IMR-90 (cell line): ENCODE measurements at regions not wholly inside any gene's neighbourhood (a gene's known extent, or its start where the extent isn't known, plus 50 kb on each side); places are given as distances from the start of the nearest gene placed in this dataset.

Experiments used
- ATAC-seq: fragments of 200-7000 bp; cut with Tn5 transposase; 2 replicates; pipeline ENCODE4 v1.9.1; 2020; ENCODE audit warnings: low read depth, mild to moderate bottlenecking, moderate library complexity
- BruUV-seq: library from RNA; stranded (reverse); fragments of 400-500 nt; replicated peaks from 2 replicates; lab custom pipeline; 2021; lab: Mats Ljungman, UMichigan
- CTCF ChIA-PET: fragments of 300-600 bp; formaldehyde crosslinking; extraction: SDS; loops from one replicate; lab custom pipeline; 2021; ENCODE audit warnings: antibody characterized with exemption; lab: Yijun Ruan, JAX
- POLR2A ChIA-PET: fragments of 300-600 bp; sonication (Branson Sonifier 250); formaldehyde crosslinking; loops from one replicate; lab custom pipeline; 2022; ENCODE audit warnings: antibody characterized with exemption; ENCODE audit not compliant: unreplicated experiment; lab: Charles Lee
- DNase-seq: peaks from one replicate; pipeline ENCODE4 v3.0.0; 2013
- H2AFZ ChIP-seq: replicated peaks from 2 replicates; pipeline ENCODE3; 2013; ENCODE audit warnings: low read length, mild to moderate bottlenecking; ENCODE audit not compliant: poor library complexity
- H2AK5ac ChIP-seq: 2 replicates; pipeline ENCODE4 v1.6.1; 2013; ENCODE audit warnings: low read depth, low read length, inconsistent platforms
- H2AK9ac ChIP-seq: replicated peaks from 2 replicates; pipeline ENCODE3; 2013; ENCODE audit warnings: mild to moderate bottlenecking, low read depth, low read length, moderate library complexity; ENCODE audit not compliant: poor library complexity
- H2BK120ac ChIP-seq: 2 replicates; pipeline ENCODE4 v1.6.1; 2013; ENCODE audit warnings: low read depth, low read length, inconsistent platforms
- H2BK15ac ChIP-seq: 3 replicates; pipeline ENCODE4 v1.6.1; 2013; ENCODE audit warnings: low read depth, low read length, inconsistent platforms
- H2BK20ac ChIP-seq: 2 replicates; pipeline ENCODE4 v1.6.1; 2013; ENCODE audit warnings: low read depth, mild to moderate bottlenecking, inconsistent platforms, low read length, moderate library complexity
- H2BK5ac ChIP-seq: 2 replicates; pipeline ENCODE4 v1.6.1; 2013; ENCODE audit warnings: mild to moderate bottlenecking, low read depth, low read length, inconsistent platforms; ENCODE audit not compliant: poor library complexity, severe bottlenecking
- H3K14ac ChIP-seq: replicated peaks from 2 replicates; pipeline ENCODE4 v1.6.1; 2013; ENCODE audit warnings: low read depth, low read length, inconsistent platforms
- H3K18ac ChIP-seq: 2 replicates; pipeline ENCODE4 v1.6.1; 2013; ENCODE audit warnings: low read depth, low read length, control low read depth
- H3K23ac ChIP-seq: 2 replicates; pipeline ENCODE4 v1.6.1; 2013; ENCODE audit warnings: low read depth, low read length, inconsistent platforms
- H3K27ac ChIP-seq: 2 replicates; pipeline ENCODE4 v1.5.1; 2013; ENCODE audit warnings: mild to moderate bottlenecking, control low read depth, low read length; ENCODE audit not compliant: insufficient read depth
- H3K27me3 ChIP-seq: 2 replicates; pipeline ENCODE4 v1.6.1; 2013; ENCODE audit warnings: low read length; ENCODE audit not compliant: control insufficient read depth, insufficient read depth
- H3K36me3 ChIP-seq: 2 replicates; pipeline ENCODE4 v1.6.1; 2013; ENCODE audit warnings: low read length, mixed read lengths; ENCODE audit not compliant: control insufficient read depth, insufficient read depth
- H3K4ac ChIP-seq: 2 replicates; pipeline ENCODE4 v1.6.1; 2013; ENCODE audit warnings: low read depth, low read length, inconsistent platforms
- H3K4me1 ChIP-seq: 2 replicates; pipeline ENCODE4 v1.6.1; 2013; ENCODE audit warnings: low read length, mixed read lengths; ENCODE audit not compliant: control insufficient read depth, insufficient read depth
- H3K4me2 ChIP-seq: 2 replicates; pipeline ENCODE4 v1.6.1; 2013; ENCODE audit warnings: low read depth, mild to moderate bottlenecking, control low read depth, low read length, moderate library complexity
- H3K4me3 ChIP-seq: 2 replicates; pipeline ENCODE4 v1.5.1; 2013; ENCODE audit warnings: low read depth, mild to moderate bottlenecking, control low read depth, low read length, moderate library complexity; ENCODE audit not compliant: insufficient read depth
- H3K56ac ChIP-seq: 2 replicates; pipeline ENCODE4 v1.6.1; 2013; ENCODE audit warnings: low read length, inconsistent platforms; ENCODE audit not compliant: insufficient read depth; ENCODE audit errors: extremely low read depth
- H3K79me1 ChIP-seq, 2 experiments: 2 replicates each; pipeline ENCODE4 v1.6.1; 2013; ENCODE audit warnings: low read length in 2 of 2, inconsistent platforms in 1 of 2, low read depth in 1 of 2
- H3K9ac ChIP-seq: 2 replicates; pipeline ENCODE4 v1.6.1; 2013; ENCODE audit warnings: low read depth, low read length, control low read depth
- H3K9me1 ChIP-seq: 2 replicates; pipeline ENCODE4 v1.6.1; 2013; ENCODE audit warnings: low read length, inconsistent platforms; ENCODE audit not compliant: insufficient read depth
- H3K9me3 ChIP-seq: 2 replicates; pipeline ENCODE4 v1.6.1; 2013; ENCODE audit warnings: low read length; ENCODE audit not compliant: control insufficient read depth, insufficient read depth
- H4K20me1 ChIP-seq: 2 replicates; pipeline ENCODE4 v1.6.1; 2013; ENCODE audit warnings: low read length, inconsistent platforms; ENCODE audit not compliant: insufficient read depth
- H4K5ac ChIP-seq: 2 replicates; pipeline ENCODE4 v1.6.1; 2013; ENCODE audit warnings: mild to moderate bottlenecking, low read depth, low read length, control low read depth
- H4K8ac ChIP-seq, 2 experiments: 2 replicates each; pipeline ENCODE4 v1.6.1; 2013; ENCODE audit warnings: low read depth in 2 of 2, low read length in 2 of 2, control low read depth in 1 of 2, inconsistent platforms in 1 of 2
- H4K91ac ChIP-seq: 2 replicates; pipeline ENCODE4 v1.6.1; 2013; ENCODE audit warnings: low read depth, low read length, inconsistent platforms; ENCODE audit not compliant: insufficient read depth
- BHLHE40 ChIP-seq: fragments of 150-350 bp; IDR thresholded peaks from 2 replicates; pipeline ENCODE4 v1.6.1; 2016; ENCODE audit warnings: mild to moderate bottlenecking, low read depth, low read length
- CEBPB ChIP-seq: IDR thresholded peaks from 2 replicates; pipeline ENCODE4 v1.6.1; 2012; ENCODE audit warnings: low read depth, low read length, improper control_type of control experiment
- CHD1 ChIP-seq: IDR thresholded peaks from 2 replicates; pipeline ENCODE4 v1.6.1; 2012; ENCODE audit warnings: low read depth, low read length, improper control_type of control experiment
- FOS ChIP-seq: fragments of 150-350 bp; IDR thresholded peaks from 2 replicates; pipeline ENCODE4 v1.6.1; 2016; ENCODE audit warnings: low read depth, low read length
- MAFK ChIP-seq: IDR thresholded peaks from 2 replicates; pipeline ENCODE4 v1.6.1; 2012; ENCODE audit warnings: low read depth, low read length, improper control_type of control experiment
- MAZ ChIP-seq: IDR thresholded peaks from 2 replicates; pipeline ENCODE4 v1.6.1; 2012; ENCODE audit warnings: low read depth, mild to moderate bottlenecking, low read length, improper control_type of control experiment, moderate library complexity, borderline replicate concordance
- MXI1 ChIP-seq: IDR thresholded peaks from 2 replicates; pipeline ENCODE4 v1.6.1; 2012; ENCODE audit warnings: low read depth, mild to moderate bottlenecking, low read length, moderate library complexity, borderline replicate concordance
- NFE2L2 ChIP-seq: fragments of 150-350 bp; IDR thresholded peaks from 2 replicates; pipeline ENCODE4 v1.6.1; 2016; ENCODE audit warnings: low read depth, mild to moderate bottlenecking, low read length
- POLR2A ChIP-seq: IDR thresholded peaks from 2 replicates; pipeline ENCODE4 v1.6.1; 2012; ENCODE audit warnings: mild to moderate bottlenecking, low read depth, low read length
- RAD21 ChIP-seq: IDR thresholded peaks from 2 replicates; pipeline ENCODE4 v1.6.1; 2012; ENCODE audit warnings: low read length, improper control_type of control experiment
- RCOR1 ChIP-seq: IDR thresholded peaks from 2 replicates; pipeline ENCODE4 v1.6.1; 2012; ENCODE audit warnings: mild to moderate bottlenecking, low read length, improper control_type of control experiment; ENCODE audit not compliant: insufficient replicate concordance
- RFX5 ChIP-seq: IDR thresholded peaks from 2 replicates; pipeline ENCODE4 v1.8.0; 2012; ENCODE audit warnings: low read depth, mild to moderate bottlenecking, low read length, moderate library complexity
- SMC3 ChIP-seq: fragments of 150-350 bp; IDR thresholded peaks from 2 replicates; pipeline ENCODE4 v1.6.1; 2016; ENCODE audit warnings: low read depth, mild to moderate bottlenecking, antibody characterized with exemption, low read length, moderate library complexity
- WGBS, 2 experiments: methylation state at CpG; one replicate each; pipeline versions ENCODE4 v1.1.5 to v1.1.7; 2013; ENCODE audit warnings: missing lambda C conversion rate in 2 of 2; ENCODE audit not compliant: insufficient read length in 1 of 2; ENCODE audit errors: extremely low coverage in 2 of 2; 5-methylcytosine and 5-hydroxymethylcytosine counted together
- dilution Hi-C: fragments of 300-500 bp; cut with HindIII; formaldehyde crosslinking; loops from one replicate; pipeline ENCODE4 v1.14.3; 2018; ENCODE audit warnings: low sequenced_read_pairs; ENCODE audit not compliant: unreplicated experiment
- in situ Hi-C: fragments of 300-500 bp; cut with MboI; formaldehyde crosslinking; loops from 3 replicates; pipeline ENCODE4 v1.14.3; 2019; ENCODE audit warnings: low sequenced_read_pairs, inconsistent platforms, mixed read lengths
- intact Hi-C: fragments of 100-400 bp; cut with micrococcal nuclease; formaldehyde crosslinking; loops from 2 replicates; pipeline ENCODE4 v1.10.0; 2022
- TF ChIP-seq, protein P1 (sequence below): fragments of 150-350 bp; IDR thresholded peaks from 2 replicates; pipeline ENCODE4 v1.6.1; 2016; ENCODE audit warnings: low read depth, mild to moderate bottlenecking, low read length, moderate library complexity, borderline replicate concordance
- TF ChIP-seq, protein P2 (sequence below): fragments of 150-350 bp; IDR thresholded peaks from 2 replicates; pipeline ENCODE4 v1.6.1; 2017; ENCODE audit warnings: mild to moderate bottlenecking, antibody characterized with exemption, low read length, low read depth
- TF ChIP-seq, protein P3 (sequence below): conservative IDR thresholded peaks from 2 replicates; pipeline ENCODE4 v1.5.1; 2012; ENCODE audit warnings: mild to moderate bottlenecking, low read depth, low read length, improper control_type of control experiment

DNA sequence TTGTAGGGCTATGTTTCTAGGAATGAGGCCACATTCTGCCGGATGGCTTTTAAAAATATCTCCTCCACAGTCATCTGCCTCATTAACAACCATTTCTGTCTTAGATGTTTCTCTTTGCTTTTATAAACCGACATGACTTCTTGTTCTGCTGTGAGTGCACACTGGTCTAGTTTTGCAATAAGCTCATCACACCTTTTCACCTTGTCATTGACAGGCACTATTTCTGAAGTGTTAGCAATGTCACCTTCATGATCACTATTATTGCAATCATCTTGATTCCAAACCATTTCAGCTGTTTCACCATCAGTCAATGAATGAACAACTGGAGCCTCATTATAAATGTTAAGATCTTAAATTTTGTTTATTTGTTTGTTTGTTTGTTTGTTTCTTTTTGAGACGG is 523.7 kb upstream of the DSEL start:
- WGBS, 2 experiments: 50% methylated on average over 2 of the region's 3 CpGs; no CpG with 5 or more reads in 1 of the 2 experiments
- H3K56ac ChIP-seq: no peak overlapping the region
- no peak overlapping the region for H2BK20ac ChIP-seq
- intact Hi-C loops: no loop called here
- no peak overlapping the region for H2AK5ac ChIP-seq
- no peaks in the 10 kb centered on the region for H3K27me3 ChIP-seq
- TF ChIP-seq, protein P1, sequence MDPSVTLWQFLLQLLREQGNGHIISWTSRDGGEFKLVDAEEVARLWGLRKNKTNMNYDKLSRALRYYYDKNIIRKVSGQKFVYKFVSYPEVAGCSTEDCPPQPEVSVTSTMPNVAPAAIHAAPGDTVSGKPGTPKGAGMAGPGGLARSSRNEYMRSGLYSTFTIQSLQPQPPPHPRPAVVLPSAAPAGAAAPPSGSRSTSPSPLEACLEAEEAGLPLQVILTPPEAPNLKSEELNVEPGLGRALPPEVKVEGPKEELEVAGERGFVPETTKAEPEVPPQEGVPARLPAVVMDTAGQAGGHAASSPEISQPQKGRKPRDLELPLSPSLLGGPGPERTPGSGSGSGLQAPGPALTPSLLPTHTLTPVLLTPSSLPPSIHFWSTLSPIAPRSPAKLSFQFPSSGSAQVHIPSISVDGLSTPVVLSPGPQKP: no peak
- no peak for TF ChIP-seq BHLHE40
- TF ChIP-seq, protein P2, sequence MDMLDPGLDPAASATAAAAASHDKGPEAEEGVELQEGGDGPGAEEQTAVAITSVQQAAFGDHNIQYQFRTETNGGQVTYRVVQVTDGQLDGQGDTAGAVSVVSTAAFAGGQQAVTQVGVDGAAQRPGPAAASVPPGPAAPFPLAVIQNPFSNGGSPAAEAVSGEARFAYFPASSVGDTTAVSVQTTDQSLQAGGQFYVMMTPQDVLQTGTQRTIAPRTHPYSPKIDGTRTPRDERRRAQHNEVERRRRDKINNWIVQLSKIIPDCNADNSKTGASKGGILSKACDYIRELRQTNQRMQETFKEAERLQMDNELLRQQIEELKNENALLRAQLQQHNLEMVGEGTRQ: no peak
- no peak for TF ChIP-seq NFE2L2
- no peak for TF ChIP-seq RAD21
- no peak for TF ChIP-seq MAFK
- TF ChIP-seq, protein P3, sequence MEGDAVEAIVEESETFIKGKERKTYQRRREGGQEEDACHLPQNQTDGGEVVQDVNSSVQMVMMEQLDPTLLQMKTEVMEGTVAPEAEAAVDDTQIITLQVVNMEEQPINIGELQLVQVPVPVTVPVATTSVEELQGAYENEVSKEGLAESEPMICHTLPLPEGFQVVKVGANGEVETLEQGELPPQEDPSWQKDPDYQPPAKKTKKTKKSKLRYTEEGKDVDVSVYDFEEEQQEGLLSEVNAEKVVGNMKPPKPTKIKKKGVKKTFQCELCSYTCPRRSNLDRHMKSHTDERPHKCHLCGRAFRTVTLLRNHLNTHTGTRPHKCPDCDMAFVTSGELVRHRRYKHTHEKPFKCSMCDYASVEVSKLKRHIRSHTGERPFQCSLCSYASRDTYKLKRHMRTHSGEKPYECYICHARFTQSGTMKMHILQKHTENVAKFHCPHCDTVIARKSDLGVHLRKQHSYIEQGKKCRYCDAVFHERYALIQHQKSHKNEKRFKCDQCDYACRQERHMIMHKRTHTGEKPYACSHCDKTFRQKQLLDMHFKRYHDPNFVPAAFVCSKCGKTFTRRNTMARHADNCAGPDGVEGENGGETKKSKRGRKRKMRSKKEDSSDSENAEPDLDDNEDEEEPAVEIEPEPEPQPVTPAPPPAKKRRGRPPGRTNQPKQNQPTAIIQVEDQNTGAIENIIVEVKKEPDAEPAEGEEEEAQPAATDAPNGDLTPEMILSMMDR: no peak
- no peak for TF ChIP-seq MXI1
- no peak for TF ChIP-seq CEBPB
- no peak for TF ChIP-seq RFX5
- no peak for TF ChIP-seq FOS
- TF ChIP-seq MAZ: no peak
- TF ChIP-seq SMC3: no peak
- no peak for TF ChIP-seq POLR2A
- no peak for TF ChIP-seq CHD1
- TF ChIP-seq RCOR1: no peak
- H3K4me2 ChIP-seq: no peak overlapping the region
- H3K9me3 ChIP-seq: no peaks in the 10 kb centered on the region
- H2AFZ ChIP-seq: no peak overlapping the region
- H3K18ac ChIP-seq: no peak overlapping the region
- no peak overlapping the region for H4K5ac ChIP-seq
- H3K9ac ChIP-seq: no peak overlapping the region
- ATAC-seq: no peak
- dilution Hi-C loops: no loop called here
- POLR2A ChIA-PET: no interaction called here
- no peak overlapping the region for H2BK5ac ChIP-seq
- H3K14ac ChIP-seq: no peak overlapping the region
- H2BK15ac ChIP-seq: no peak overlapping the region
- no peaks in the 10 kb centered on the region for H4K20me1 ChIP-seq
- H3K36me3 ChIP-seq: no peaks in the 10 kb centered on the region
- in situ Hi-C loops: no loop called here
- DNase-seq: no peak
- CTCF ChIA-PET: no interaction called here
- H2AK9ac ChIP-seq: no peak overlapping the region
- no peak overlapping the region for H4K8ac ChIP-seq
- peaks cover 4% of the 10 kb centered on the region for H3K4me1 ChIP-seq
- H3K27ac ChIP-seq: no peak overlapping the region
- no peaks in the 10 kb centered on the region for H3K9me1 ChIP-seq
- no peak overlapping the region for H3K4ac ChIP-seq
- no peak overlapping the region for H4K91ac ChIP-seq
- no peak overlapping the region for H3K4me3 ChIP-seq
- H3K23ac ChIP-seq: no peak overlapping the region
- BruUV-seq: no TSS peak
- H2BK120ac ChIP-seq: no peak overlapping the region
- H3K79me1 ChIP-seq: no peaks in the 10 kb centered on the region
